ENCODE measurements at regions not wholly inside any gene's neighbourhood (a gene's known extent, or its start where the extent isn't known, plus 50 kb on each side); places are given as distances from the start of the nearest gene placed in this dataset.
"Not testable (repeated sequence)": the region's sequence is repeated elsewhere in the genome, so short reads cannot be mapped to it uniquely, and the experiment has no call there.

DNA sequence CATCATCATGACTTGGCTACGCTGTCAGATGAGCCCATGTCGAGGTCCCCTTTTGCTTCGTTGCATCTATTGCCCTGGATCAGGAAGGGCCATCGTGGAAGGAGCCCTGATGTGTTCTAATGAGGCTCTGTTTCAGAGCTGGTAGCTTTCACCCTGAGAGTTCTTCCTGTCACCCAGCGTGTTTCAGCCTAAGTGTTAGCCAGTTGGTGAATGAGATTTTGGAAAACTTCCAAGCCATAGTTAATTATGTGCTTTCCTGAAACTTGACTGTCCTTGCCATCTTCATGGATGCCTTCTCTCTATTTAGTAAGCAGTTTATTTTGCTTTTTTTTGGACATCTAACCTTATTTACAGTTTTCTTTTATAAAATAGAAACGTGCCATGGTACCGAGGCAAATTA, 1695.4 kb upstream of the WWC1 start:
- peak; percentile 3 to 62 for DNase-seq

DNA sequence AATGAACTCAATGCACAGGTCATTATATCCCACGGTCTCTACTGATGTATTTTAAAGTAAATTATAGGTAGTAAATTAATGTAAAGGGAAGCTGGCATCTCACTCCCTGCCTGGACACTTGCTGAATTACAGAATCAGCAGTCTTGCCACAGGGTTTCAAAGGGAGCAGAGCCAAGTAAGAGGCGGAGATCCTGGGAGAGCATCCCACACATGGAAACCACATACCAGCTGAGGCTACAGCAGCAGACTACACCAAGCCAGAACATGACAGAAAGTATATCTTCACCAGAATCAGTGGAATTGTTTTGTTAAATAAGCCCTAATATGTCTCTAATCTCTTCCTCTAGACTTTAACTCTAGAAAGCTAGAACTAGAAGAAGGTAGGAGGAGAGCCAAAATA, 1689.2 kb upstream of the WWC1 start:
- no peak for DNase-seq

DNA sequence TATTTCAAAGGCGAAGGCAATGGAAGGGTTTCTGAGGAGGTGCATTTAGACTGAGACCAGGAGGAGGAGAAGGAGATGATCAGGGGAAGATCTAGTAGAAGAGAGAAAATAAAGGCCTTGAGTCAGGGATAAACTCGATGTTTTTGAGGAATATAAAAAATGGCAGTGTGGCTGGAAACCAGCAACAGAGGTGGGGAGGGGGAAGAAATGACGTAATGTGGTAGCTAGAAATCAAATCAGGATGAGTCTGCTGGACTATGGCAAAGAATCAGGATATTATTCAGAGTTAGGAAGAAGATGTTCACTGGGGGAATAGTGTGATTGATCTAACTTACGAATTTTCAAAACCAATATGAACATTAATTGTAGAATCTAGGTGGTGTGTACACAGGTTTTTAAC, 1673.9 kb upstream of the WWC1 start:
- DNase-seq = no peak

DNA sequence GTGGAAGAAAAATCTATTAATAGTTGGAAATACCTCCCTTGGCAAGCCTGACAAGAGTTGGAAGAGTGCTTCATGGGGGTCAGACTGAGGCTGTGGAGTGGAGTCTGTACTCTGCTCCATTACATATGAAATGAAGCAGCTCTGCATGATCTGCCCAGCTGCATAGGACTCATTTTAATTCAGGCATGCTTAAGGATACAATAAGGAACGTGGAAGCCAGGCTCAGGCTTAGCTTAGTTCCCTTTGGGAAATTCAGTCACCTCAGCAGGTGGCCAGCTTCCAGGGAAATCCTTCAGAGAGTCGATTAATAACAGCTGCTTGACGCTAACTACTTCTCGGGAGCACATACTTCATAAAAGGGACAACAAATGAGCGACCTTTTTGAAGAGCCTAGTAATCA, 1672.9 kb upstream of the WWC1 start:
- DNase-seq = no peak

DNA sequence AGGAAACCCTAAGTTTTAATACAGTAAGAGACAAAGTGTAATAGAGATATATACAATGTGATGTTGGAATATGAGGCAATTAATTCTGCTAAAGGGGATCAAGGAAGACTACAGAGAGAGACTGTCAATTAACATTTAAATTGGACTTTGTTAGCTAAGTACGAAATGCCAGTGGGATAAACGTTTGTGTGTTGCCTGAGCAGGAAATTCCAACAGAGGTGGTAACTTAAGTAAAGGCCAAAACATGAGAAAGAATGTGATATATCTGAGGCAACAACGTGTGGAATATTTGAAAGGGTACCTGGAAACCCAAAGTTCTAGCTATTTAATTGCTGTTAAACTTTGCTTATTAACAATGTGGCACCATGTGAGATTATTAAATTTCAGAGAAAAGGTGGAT, 1666.9 kb upstream of the WWC1 start:
- DNase-seq = no peak

DNA sequence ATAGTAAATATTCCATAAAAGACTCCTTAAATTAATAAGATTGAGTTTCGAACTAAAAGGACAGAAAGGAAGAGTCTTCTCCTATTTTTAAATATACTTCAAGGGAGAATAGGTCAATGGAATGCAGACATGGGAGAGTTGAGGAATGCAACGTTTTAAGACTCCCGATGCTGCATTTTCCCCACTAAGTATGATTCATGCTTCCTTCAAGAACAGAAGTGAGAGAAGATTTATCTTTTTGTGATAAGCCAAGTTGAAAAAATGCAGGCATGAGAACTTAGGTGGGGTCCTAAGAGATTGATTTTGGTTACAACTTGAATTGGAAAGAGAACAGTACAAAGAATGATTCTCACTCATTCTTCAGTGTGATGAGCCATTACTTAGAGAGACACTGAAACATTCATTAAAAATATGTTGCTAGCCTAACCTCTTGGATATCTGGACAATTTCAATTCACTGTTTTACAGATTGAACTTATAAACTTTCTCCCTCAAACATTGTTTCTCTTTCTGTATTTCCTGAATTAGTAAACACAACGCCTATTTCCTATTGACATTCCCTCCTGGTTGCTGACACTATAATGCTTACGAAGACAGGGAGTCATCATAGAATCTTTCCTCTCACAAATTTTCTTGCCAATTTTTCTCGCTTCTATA, 1666.1 kb upstream of the WWC1 start:
- no peak for DNase-seq

DNA sequence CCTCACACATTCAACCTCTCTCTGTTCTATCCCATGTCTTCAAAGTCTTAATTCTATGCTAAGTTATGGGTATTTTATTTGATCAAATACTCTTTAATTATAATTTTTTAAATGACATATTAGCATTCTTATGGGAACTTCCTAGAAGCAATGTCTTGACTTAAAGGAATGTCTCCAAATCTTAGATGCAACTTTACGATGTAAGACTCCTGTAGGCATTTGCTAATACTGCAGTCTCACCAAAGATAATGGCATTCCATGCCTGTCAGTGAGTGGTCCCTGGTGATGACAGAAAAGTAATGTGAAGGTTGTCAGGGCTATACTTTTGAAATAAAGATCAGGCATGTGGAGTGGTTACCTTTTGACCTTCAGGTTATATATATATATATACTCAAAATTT, 1654.2 kb upstream of the WWC1 start:
- DNase-seq = no peak

DNA sequence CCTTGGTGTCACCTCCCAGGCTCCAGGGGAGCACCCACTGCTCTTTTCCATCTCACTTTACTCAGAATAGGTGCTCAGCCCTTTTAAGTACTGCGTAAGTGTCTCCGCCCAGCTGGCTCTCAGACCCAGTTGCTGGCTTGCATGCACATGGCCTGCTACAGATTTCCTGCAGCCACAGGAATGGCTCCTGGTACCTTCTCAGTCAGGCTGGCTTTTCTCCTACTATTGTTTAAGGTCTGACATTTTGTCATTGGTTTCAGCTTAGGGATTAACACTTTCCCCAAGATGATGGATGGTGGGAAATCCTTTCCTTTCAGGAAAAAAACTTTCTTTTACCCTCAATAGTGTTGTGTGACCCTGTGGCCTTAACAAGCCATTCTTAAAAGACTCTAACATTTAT, 1652.3 kb upstream of the WWC1 start:
- no peak for DNase-seq

DNA sequence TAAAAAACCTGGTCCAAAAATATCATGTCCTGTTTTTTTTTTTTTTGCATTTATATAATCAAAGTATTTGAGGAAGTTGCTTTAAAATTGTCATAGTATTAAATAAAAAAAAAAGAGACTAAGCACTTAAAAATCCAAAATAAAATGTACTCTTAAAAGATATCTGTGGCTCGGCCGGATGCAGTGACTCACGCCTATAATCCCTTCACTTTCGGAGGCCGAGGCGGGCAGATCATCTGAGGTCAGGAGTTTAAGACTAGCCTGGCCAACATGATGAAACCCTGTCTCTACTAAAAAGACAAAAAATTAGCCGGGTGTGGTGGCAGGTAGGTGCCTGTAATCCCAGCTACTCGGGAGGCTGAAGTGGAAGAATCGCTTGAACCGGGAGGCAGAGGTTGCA, 1651.3 kb upstream of the WWC1 start:
- not testable (repeated sequence) for DNase-seq

DNA sequence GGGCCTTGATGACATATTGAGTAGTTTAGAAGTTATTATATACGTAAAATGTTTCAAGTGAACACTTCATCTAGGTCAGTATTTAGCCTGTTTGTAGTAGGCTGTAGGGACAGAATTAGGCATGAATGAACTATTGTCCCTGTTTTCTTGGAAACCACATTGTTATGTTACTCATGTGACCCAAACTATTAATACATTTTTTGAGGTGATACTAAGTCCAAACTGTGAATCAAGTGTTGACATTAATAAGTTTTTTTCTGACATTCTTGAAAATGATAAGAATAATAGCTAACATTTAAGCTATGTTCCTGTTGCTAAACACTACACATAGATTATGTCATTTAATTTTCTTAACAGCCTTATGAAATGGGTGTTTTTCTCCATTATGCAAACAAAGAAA, 1642.7 kb upstream of the WWC1 start:
- DNase-seq = no peak

DNA sequence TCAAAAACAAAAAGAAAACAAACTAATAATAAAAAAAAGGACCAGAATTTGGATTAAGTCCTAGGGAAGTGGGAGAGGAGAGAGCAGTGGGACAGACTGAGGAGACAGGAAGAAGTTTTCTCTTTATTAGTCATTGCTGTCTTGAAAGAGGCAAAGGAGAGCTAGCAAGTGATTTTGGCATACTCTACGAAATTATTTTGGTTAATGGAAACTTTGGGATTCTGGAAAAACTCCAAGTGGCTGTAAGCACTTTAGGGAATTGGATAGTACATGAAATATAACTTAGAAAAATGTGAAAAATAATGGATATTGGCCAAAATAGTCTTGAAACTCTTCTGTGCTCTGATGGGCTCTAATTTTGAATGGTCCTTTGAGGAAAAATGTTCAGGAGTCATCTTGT, 1641.8 kb upstream of the WWC1 start:
- DNase-seq = no peak

DNA sequence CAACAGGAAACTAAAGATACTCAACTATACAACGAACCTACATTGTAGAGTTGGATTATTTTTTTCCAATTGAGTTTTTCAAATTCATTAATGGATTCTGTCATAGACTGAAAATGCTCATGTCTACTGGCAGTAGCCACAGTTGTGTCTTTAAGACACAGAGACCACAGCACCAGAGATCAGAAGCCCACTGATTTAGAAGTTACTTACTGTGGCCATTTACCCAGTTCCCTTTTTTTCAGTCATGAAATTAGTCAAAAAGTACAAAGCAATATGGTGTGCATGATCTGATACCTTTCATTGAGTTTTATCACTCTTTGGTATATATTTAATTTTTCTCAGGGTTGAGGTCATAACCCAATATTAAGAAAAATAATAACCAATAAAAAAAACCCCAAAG, 1640.2 kb upstream of the WWC1 start:
- DNase-seq = no peak

DNA sequence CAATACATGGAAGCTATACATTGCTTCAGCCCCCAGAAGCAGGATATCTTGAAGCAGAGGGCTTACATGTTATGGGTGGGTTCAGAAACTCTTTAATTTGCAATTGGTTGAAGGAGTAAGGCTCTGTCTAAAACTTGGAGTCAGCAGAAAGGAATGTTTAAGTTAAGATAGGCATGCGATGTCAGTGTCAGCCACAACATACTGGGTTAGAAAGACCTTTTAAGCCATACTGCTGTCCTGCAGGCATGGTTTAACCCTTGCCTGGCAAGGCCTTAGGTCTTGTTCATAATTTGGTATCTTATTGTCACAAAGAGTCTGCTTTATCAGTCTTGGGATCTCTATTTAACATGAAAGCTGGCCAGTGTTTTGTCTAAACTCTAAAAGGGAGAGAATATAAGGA, 1619.6 kb upstream of the WWC1 start:
- no peak for DNase-seq

DNA sequence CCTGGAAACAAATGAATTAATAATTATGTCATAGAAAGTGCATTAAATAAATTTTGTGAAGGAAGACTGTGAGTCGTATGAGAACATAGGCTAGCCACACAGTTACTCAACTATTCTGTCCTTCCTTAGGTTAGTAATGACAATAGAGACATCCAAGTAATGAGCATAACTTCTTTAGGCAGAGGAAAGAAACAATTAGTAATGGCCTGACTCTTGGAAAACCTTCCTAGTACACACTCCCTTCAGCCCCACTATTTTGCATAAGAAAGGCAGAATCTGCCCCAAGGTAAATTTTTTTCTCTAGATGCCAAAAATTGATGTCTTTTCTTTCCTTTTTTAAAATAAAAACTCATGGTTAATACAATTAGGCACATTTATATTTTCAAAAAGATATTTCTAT, 1619.0 kb upstream of the WWC1 start:
- DNase-seq = no peak

DNA sequence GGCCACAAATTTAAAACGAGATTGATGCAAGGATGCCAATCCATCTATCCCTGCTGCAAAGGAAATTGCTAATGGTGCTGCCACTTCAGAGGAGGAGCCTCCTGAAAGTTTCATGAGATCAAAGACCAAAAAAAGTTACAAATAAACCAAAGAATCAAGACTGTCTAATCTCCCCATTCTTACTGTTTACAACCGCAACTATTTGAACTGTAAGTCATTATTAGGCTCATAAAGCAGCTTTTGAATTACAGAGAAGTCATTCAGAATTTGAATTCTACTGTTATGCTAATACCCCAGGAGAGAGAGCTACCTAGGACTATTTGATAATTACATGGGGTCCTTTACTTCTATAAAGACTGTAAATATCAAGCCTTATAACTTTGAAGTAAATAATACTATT, 1613.6 kb upstream of the WWC1 start:
- no peak for DNase-seq

DNA sequence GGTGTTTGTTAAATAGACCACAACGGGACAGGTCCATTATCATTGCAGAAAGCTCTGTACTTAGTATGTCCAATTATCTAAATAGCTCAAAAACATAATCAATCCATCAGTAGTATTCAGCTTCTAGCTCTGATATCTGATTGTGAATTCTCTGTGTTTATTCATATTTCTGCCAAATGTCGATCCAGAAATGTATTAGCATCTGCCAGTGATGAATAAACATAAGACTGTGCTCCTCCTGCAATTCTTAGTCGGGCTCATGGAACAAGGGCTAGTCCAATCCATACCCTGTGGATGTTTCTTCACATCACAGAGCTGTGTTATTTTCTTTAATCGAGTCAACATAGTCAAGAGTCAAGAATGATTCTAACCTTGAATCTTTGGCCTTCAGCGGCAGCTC, 1612.1 kb upstream of the WWC1 start:
- DNase-seq = no peak

DNA sequence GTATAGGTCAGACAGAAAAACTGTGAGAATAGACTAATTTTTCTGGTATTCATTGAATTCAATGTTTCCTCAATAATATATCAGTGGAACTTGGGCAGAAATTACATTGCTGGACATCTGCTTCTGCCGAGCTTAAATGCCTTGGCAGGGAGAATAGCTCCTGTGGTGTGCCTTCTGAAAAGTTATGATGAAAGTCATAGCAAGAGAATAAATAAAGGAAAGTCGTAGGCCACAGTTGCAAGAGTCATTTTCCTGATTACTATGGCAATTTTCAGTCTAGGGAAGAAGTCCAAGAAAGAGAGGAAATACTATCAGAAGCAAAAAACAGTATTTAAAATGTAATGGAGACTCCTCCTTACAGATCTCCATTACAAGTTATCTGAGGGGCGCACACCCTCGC, 1596.1 kb upstream of the WWC1 start:
- no peak for DNase-seq

DNA sequence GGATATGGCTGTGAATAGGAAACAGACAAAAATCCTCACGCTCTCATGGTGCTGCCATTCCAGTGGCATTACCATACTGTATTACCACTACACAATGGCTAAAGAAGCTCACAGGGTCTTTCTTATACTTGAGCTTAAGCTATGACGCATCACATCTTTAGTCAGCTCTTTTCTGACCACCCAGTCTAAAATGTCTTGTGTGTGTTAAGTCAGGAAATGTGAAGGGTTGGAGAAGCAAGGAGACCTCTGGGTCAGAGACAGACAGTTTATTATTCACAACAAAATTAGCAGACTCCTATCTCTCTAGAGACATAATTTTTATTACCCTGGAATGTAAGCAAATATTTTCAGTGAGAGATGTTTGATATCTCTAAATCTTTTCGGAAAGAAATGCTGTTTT, 1583.2 kb upstream of the WWC1 start:
- no peak for DNase-seq

DNA sequence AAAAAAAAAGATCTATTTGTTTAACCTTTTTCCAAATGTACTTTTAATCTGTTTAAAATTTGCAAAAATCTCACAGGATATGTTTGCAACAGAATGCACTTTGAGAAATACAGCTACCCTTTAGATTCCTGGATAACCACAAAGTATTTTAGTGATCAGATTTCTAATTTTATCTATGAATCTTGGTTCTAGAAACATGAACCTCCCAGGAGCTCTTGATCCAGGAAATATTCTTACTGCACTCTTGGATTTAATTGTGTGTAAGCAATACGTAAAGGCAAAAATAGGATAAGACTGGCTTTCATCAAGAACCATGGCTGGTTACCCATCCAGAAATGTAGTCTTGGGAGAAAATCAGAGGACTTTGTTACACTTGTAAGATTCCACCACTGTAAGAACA, 1581.8 kb upstream of the WWC1 start:
- no peak for DNase-seq

DNA sequence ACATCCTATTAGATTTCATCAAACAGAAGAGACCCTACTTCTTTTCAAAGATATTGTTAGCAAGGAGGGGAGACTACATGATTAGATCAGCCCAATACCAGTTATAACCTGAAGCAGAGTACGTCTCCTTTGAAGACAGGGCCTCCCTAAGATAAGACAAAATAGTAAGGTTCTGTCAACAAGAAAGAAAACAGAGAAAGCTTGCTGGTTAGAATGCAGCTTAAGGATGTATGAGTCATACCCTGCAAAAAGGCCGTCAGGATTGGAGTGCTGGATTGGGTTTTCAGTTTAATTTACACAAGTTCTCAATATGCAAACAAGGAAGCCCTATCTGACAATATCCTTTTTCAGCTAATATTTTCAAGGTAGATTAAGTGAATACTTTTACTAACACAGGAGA, 1581.2 kb upstream of the WWC1 start:
- no peak for DNase-seq

DNA sequence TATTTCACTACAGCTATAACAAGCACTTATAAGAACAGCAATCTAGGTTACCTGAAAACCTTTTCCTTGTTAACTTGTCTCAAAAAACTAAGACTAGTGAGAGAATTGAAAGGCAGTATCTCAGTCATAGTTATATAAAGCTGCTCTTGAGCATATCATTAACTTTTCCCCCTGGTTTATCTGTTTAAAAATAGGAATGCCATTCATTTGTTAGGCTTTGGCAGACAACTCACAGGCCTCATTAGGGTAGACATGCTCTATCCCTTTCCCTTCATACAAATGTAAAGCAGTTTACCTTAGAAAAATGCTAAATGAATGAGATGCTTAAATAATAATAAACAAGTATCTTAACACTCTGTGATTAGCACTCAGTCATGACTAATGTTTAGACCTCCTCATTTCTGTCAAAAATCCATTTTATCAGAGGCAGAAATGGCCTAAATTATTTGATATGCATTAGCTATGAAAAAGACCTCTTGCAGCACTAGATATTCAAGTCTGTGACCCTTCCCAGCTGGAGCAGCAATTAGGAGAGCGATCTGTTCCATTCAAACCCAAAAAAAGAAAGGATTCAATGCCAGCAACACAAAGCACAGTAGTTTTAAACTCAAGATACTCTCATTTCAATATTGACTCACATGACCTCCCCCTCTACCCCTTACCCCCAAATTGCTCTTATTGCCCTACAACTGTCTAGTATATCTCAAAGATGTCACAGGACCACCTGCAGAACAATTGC, 1578.8 kb upstream of the WWC1 start:
- DNase-seq = no peak

DNA sequence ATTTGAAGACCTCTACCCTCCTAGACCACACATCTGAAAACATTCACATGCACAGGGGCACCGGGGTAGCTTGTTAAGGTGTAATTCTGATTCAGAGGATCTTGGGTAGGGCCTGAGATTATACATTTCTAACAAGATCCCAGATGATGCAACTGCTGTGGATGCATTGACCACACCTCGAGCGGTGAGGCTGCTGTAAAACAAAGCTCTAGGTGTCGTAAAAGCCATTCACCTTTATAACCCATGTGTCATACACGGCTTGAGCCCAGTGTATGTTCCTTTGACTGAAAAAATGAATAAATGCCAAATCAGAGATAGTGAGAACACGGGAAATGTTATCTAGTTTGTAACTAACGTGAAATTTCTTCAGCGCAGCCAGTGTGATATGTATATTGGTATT, 1578.2 kb upstream of the WWC1 start:
- DNase-seq = no peak

DNA sequence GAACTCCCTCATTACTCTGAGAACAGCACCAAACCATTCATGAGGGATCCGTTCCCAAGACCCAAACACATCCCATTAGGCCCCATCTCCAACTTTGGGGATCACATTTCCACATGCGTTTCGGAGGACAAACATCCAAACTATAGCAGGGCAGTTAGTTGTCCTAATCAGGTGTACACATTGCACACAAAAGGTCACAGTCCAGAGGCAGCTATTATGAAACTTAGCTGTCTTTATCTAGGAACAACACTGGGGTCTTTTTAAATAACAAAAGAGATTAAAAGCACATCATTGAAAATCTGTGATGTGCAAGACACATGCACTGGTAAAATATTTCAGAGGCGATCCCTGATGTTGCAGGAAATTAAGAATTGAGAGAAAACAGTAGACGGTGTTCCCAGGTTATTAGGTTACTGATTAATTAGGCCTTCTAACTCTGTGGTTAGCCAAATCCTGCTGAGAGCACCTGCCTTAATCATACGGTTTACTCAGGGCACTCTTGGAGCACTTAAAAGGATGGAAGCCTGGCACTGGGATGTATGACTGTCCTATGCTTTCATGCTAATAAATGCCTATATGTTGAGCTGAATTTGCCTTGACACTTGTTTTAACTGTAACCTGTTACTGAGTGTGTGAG, 1574.5 kb upstream of the WWC1 start:
- peak in 1 of 2 experiments; percentile 64 for DNase-seq

DNA sequence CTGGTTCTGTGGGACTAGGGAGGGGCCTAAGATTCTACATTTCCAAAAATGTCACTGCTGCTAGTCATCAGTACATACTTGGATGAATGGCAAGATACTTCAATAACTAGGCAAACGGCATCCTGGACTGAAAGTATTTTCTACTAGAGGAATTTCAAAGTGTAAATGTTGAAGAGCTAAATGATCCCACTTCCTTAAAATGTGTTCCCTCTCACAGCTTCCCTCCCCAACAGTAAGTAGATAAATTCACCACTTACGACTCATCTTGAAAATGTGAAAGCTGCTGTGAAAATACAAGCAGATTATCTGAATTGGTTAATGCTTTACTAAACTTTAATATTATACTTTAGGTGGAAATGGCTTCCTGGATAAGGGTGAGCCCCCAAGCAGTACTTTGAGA, 1571.5 kb upstream of the WWC1 start:
- DNase-seq = no peak

DNA sequence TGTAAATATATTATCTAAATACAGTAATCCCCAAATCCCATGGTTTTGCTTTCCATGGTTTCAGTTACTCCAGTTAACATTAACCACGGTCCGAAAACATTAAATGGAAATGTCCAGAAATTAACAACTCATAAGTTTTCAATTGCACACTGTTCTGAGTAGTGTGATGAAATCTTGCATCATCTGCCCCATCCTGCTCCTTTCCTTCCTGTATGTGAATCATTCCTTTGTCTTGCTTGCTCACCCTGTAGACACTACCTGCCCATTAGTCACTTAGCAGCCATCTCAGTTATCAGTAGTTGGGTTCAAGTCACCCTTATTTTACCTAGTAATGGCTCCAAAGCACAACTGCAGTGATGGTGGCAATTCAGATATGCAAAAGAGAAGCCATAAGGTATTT, 1568.5 kb upstream of the WWC1 start:
- no peak for DNase-seq

Data from NCI-H2081 (cell line).